Prostate gland (tissue), 2 donors: ENCODE measurements at regions not wholly inside any gene's neighbourhood (a gene's known extent, or its start where the extent isn't known, plus 50 kb on each side); places are given as distances from the start of the nearest gene placed in this dataset.

Experiments
- CTCF ChIP-seq, 4 experiments: fragments of 200-600 bp in 2 of 4; fragments of 450-650 bp in 2 of 4; sonication (generic) in 2 of 4; IDR thresholded peaks; 1 replicate in 3 of 4; 2 replicates in 1 of 4; pipeline ENCODE4 v1.5.1; 2016 to 2019; ENCODE audit warnings: antibody characterized with exemption in 4 of 4, mild to moderate bottlenecking in 2 of 4, moderate library complexity in 2 of 4
- POLR2A ChIP-seq: fragments of 450-650 bp; IDR thresholded peaks from one replicate; pipeline ENCODE4 v1.6.1; 2016; ENCODE audit warnings: antibody characterized with exemption, mild to moderate bottlenecking

GRCh38 chr13:55615081-55615480 is 1525.6 kb upstream of the PRR20A start:
- TF ChIP-seq CTCF (IDR thresholded peaks at IDR 0.05) (no peak), POLR2A (no peak)
